ENCODE measurements at regions not wholly inside any gene's neighbourhood (a gene's known extent, or its start where the extent isn't known, plus 50 kb on each side); places are given as distances from the start of the nearest gene placed in this dataset.

- no peaks in the 10 kb centered on the region for H3K36me3 ChIP-seq (ENCODE audit: insufficient read depth, low read length, poor library complexity, severe bottlenecking)
- H3K4me3 ChIP-seq (ENCODE audit: low read depth, low read length, poor library complexity, severe bottlenecking) = no peak overlapping the region
- DNase-seq (ENCODE audit: low spot score) = peak; percentile 81
- no TSS peak for BruUV-seq (replicated peaks)
- intact Hi-C loops (cut with micrococcal nuclease; ENCODE audit: unreplicated experiment) = loop anchor here (1.0 kb wide), 1 partner anchor 499 kb away; no protein-coding TSS in a partner anchor
- TF ChIP-seq EZH2 (IDR thresholded peaks at IDR 0.05; ENCODE audit: borderline replicate concordance, low read depth, low read length, poor library complexity, severe bottlenecking) (no peak), CTCF (conservative IDR thresholded peaks at IDR 0.05; ENCODE audit: low read depth, low read length) (peak; percentile 78)
- no peaks in the 10 kb centered on the region for H3K4me1 ChIP-seq (ENCODE audit: insufficient read depth, low read length, poor library complexity, severe bottlenecking)
- POLR2A ChIA-PET (ENCODE audit: low non-redundant PET) = no interaction called here
- H3K27ac ChIP-seq (ENCODE audit: low read depth, low read length, poor library complexity, severe bottlenecking) = no peak overlapping the region
- no peaks in the 10 kb centered on the region for H3K27me3 ChIP-seq (replicated peaks; ENCODE audit: insufficient read depth, low read depth, low read length, poor library complexity)
- no peaks in the 10 kb centered on the region for H3K9me3 ChIP-seq (ENCODE audit: low read depth, low read length, poor library complexity, severe bottlenecking)
- CTCF ChIA-PET = interaction anchor here (0.6 to 2.2 kb wide), 5 partner anchors 496 to 508 kb away, joined by 4 to 22 read pairs (median 14); partner anchors contain the start of gene GADD45G
Measured at GRCh38 chr9:90102292-90102901, 497.6 kb downstream of the GADD45G start.

GRCh38 chr9:90103771-90104170 lies 499.0 kb downstream of the GADD45G start:
- TF ChIP-seq CTCF (conservative IDR thresholded peaks at IDR 0.05; ENCODE audit: low read depth, low read length) (no peak), EZH2 (IDR thresholded peaks at IDR 0.05; ENCODE audit: borderline replicate concordance, low read depth, low read length, poor library complexity, severe bottlenecking) (no peak)
- intact Hi-C loops (cut with micrococcal nuclease; ENCODE audit: unreplicated experiment) = no loop called here

GRCh38 chr9:90105773-90106172 lies 501.0 kb downstream of the GADD45G start:
- Histone ChIP-seq H3K27ac (ENCODE audit: low read depth, low read length, poor library complexity, severe bottlenecking) (no peak overlapping the region), H3K36me3 (ENCODE audit: insufficient read depth, low read length, poor library complexity, severe bottlenecking) (no peaks in the 10 kb centered on the region), H3K4me3 (ENCODE audit: low read depth, low read length, poor library complexity, severe bottlenecking) (no peak overlapping the region), H3K4me1 (ENCODE audit: insufficient read depth, low read length, poor library complexity, severe bottlenecking) (no peaks in the 10 kb centered on the region), H3K27me3 (replicated peaks; ENCODE audit: insufficient read depth, low read depth, low read length, poor library complexity) (no peaks in the 10 kb centered on the region), H3K9me3 (ENCODE audit: low read depth, low read length, poor library complexity, severe bottlenecking) (no peaks in the 10 kb centered on the region)
- POLR2A ChIA-PET (ENCODE audit: low non-redundant PET) = no interaction called here
- BruUV-seq (replicated peaks) = no TSS peak
- intact Hi-C loops (cut with micrococcal nuclease; ENCODE audit: unreplicated experiment) = no loop called here
- no peak for DNase-seq (ENCODE audit: low spot score)
- TF ChIP-seq EZH2 (IDR thresholded peaks at IDR 0.05; ENCODE audit: borderline replicate concordance, low read depth, low read length, poor library complexity, severe bottlenecking) = no peak
- no peak for TF ChIP-seq CTCF (conservative IDR thresholded peaks at IDR 0.05; ENCODE audit: low read depth, low read length)
- CTCF ChIA-PET = no interaction called here

More at GRCh38 chr9:90103771-90104170, 499.0 kb downstream of the GADD45G start:
- no peaks in the 10 kb centered on the region for H3K4me1 ChIP-seq (ENCODE audit: insufficient read depth, low read length, poor library complexity, severe bottlenecking)
- ChIA-PET CTCF (interaction anchor here (0.6 kb wide), 2 partner anchors 142 to 506 kb away, joined by 8 to 9 read pairs; no protein-coding TSS in a partner anchor), POLR2A (ENCODE audit: low non-redundant PET) (no interaction called here)
- no peaks in the 10 kb centered on the region for H3K9me3 ChIP-seq (ENCODE audit: low read depth, low read length, poor library complexity, severe bottlenecking)
- BruUV-seq (replicated peaks) = no TSS peak
- DNase-seq (ENCODE audit: low spot score) = no peak
- no peaks in the 10 kb centered on the region for H3K36me3 ChIP-seq (ENCODE audit: insufficient read depth, low read length, poor library complexity, severe bottlenecking)
- H3K27ac ChIP-seq (ENCODE audit: low read depth, low read length, poor library complexity, severe bottlenecking) = no peak overlapping the region
- no peaks in the 10 kb centered on the region for H3K27me3 ChIP-seq (replicated peaks; ENCODE audit: insufficient read depth, low read depth, low read length, poor library complexity)
- no peak overlapping the region for H3K4me3 ChIP-seq (ENCODE audit: low read depth, low read length, poor library complexity, severe bottlenecking)
